SK-N-DZ (cell line): ENCODE measurements at regions not wholly inside any gene's neighbourhood (a gene's known extent, or its start where the extent isn't known, plus 50 kb on each side); places are given as distances from the start of the nearest gene placed in this dataset.
A peak's percentile ranks its signal among the peaks of the same experiment; 100 is the strongest.

Experiments used
- DNase-seq: peaks from one replicate; pipeline ENCODE4 v3.0.0-alpha.2; 2015; ENCODE audit warnings: low spot score

DNA sequence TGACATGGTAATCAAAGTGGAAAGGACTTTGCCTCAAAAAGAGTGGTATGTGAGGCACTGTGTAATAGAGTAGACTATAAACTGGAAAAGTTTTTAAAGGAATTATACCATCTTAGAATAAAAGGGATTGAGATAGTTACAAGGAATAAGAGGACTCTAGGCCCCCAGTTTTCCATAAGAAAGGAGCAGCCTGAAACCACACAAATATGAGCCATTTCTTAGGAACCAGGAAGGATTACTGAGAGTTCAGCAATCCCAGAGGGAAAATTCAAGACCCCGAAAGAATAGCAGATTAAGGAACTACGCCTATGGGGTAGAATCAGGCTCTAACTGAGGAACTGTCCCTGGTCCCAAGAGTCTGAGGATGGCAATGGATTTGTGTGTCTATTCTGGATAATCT lies 1213.3 kb downstream of the C4orf33 start:
- no peak for DNase-seq

DNA sequence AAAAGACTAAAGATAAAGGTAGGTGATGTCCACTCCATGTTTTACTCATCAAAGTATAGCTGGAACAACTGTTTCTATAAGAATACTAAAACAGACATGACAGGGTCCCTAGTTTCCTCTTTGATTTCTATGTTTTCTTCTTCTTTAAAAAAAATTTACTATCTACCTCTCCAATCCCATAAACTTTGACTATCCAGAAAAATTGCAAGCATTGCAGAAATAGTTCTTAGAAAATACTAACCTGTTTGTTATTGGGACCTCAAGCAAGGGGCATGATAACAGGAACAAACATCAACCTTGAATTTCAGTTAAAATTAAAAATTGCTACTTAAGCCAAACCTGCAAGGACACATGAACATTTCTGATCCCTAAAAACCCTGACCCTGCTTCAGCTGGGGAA lies 1226.5 kb downstream of the C4orf33 start:
- no peak for DNase-seq

DNA sequence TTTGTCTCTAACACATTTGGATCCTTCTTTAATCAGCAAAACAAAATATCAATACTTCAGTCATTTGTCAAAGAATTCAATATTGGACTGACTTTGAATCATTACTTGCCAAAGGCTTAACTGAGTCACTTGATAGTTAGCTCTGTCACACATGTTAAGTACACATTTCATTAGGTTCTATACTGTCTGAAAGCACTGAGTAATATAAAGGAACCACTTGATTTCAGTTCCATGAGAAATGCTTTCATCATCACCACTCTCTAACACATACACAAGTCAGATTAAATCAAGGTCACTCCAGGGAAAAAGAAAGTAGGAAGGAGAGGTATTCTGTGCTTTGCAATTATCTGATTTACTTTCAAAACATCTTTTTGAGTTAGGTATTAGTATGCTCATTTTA lies 1233.1 kb downstream of the C4orf33 start:
- DNase-seq = no peak

DNA sequence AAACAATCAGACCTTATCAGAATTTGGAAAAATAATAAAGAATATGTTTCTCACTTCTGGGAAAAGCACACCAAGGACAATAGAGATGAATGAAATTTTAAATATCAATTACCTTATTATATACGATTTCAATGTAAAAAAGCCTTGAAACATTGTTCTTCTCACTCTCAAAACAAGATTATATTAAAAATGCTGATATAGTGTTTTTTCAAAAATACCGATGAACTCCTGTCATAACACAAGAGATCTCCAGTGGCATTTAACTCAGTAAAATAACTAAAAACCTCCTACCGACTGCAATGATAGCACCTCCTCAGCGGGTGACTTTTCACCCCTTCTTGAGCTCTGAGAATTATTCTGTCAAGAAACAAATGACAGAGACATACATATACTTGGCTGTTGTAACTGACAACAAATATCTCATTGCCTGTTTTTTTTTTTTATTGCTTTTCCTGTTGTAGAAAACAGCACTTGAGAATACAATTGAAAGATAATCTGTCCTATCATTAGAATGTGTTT lies 1237.3 kb downstream of the C4orf33 start:
- DNase-seq = no peak

DNA sequence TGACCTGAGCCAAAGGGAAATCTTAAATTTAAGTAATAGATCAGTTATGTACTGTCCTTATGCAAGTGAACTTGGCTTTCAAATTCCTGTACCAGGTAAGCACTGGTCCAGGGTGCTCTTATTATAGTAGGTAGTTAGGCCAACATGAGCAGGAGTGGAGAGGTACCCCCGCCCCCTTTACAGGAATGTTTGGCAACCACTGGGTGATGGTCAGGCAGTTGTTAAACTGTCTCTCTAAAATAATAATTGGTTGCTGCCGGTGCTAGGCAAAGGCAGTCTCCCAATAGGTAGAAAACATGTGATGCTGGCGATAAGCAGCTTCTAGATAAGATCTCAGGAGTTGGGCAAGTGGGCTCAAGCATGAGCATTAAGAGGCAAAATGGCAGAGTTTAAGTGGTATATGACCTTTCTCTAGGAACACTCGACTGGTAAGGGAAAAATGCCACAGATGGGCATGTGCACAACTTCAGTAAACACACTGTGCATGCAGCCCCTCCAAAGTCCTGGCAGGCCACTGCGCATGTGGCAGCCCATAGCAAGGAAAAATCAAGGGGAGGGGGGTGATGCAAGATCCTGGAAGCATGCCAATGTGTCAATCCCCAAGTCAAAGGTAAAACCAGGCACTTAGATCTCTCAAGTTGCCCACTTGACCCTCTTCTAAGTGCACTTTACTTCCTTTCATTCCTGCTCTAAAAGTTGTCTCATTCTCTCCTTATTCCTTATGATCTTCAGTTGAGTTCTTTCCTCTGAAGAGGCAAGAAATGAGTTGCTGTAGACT lies 1239.7 kb downstream of the C4orf33 start:
- DNase-seq = no peak

DNA sequence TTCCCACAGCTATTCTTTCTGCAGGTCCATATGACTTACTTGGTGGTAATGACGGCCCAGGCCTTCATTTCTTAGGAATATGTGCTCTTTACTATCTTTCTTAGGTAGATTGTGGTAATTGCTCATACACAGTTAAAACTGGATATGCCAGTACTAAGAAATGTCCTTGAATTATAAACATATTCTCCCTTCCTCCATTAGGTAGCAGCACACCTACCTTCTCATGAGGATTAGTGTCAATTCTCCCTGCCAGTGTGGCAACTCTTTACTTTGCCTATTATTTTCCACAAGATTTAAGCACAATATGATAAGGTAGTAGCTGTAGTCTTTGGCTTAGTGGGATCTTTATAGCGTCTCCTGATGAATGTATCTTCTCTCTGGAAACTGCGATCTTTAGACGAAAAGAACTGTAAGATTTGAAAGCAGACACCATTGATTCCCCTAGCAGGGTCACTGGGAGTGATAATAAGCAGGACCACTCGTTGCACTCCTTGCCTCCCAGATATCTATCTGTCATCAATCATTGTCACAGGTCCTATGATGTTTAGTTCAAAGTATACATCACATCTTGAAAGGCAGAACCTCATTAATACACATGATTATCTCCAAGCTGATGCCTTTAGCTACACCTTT lies 1240.7 kb downstream of the C4orf33 start:
- DNase-seq = peak; percentile 66

DNA sequence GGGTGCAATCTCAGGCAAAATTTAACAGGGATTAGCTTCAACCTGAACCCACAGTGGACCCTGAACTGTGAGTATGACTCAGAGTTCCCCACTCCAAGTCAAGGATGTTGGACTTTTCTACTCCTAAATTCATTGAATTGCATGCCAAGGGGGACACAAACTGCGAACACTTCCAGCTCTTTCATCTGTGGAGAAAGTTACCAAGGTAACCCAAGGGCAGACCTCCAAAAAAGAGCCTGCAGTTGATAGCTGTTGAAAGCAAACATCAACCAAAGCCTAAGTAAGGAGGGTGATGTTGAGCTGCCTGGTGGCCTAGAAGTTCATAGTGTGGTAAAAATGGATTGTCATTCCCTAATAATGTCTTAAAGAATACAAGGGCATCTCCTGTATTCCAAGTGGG lies 1242.9 kb downstream of the C4orf33 start:
- DNase-seq = no peak

DNA sequence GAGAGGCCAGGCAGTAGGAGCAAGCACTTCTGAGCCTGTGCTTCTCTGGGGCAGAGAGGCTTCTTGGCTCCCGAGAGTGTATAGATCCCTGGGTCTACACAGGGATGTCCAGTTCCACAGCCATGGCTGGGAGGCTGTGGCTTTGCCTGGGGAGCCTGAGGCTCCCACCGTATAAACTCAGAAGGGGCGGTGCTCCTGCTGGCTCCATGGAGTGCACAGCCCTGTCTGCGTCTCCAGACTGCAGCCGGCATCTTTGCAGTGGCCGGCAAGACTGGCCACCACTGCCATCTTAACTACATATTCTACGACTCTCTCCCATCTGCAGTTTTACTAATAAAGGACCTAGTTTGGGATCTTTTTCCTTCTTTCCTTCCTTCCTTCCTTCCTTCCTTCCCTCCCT lies 1253.8 kb downstream of the C4orf33 start:
- DNase-seq = no peak

DNA sequence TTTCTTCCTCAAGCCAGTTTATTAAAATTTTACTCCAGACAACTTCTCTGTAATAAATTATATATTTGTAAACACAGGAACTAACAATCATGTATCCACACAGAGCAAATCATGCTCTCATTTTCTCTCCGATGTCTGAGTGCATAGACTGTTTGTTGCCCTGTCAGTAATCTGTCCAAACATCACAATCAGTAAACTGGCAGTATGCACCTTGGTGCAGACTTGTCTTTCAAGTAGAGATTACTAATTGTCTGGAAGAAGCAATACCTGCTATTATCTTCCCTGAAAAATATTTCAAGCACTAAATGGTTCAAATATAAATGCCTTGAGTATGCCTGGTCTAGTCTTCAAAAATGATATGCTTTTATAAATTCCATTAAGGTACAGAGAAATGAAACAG lies 1260.9 kb downstream of the C4orf33 start:
- DNase-seq = no peak

DNA sequence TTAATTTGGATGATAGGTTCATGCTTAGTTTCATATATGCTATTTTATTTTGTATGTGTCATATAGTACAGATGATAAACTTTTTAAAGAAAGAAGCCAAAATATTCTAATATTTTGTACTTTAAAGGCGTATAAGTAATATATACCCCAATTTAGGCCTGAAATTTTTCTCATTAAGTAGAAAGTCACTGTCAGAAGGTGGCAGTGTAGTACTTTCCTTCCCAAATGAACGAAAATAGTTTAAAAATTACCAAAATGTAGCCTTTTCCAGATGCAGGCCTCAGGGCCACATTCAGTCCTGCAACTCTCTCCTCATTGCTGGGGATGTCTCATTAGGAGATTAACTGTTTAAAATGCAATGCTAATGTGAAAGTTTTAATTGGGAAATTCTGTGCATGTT lies 1263.6 kb downstream of the C4orf33 start:
- DNase-seq = peak; percentile 11

DNA sequence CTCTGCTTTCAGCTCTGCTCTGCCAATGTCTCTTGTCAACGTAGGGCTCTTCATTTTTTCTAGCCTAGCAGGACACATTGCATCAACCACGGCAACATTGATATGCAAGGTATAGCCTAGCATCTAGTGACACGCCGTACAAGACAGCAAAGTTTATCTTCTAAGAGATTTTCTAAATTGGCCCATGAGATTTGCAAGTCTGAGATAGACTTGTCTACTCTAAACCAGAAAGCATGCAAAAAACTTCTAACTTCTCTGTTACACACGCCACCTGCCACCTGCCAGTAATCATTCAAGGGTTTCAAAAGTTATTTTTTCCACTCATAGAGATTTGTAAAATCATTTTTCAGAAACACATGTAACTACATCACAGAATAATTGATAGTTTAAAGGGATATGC lies 1265.7 kb downstream of the C4orf33 start:
- no peak for DNase-seq

DNA sequence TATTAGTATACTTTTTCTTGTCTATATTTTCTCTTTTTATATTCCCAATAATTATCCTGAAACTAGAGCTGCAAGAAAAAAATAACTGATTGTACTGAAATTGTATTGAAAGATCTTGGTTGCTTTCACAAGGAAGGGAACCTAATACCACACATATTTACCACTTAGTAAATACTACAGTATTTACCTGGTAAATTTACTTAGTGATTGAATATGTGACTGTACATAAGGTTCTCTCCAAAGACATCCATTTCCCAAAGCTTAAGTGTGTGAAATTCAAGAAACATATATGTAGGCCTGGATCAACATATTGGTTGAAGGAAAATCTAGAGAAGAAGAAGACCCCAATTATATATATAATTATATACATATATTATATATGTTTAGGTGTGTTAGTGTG lies 1272.7 kb downstream of the C4orf33 start:
- no peak for DNase-seq

DNA sequence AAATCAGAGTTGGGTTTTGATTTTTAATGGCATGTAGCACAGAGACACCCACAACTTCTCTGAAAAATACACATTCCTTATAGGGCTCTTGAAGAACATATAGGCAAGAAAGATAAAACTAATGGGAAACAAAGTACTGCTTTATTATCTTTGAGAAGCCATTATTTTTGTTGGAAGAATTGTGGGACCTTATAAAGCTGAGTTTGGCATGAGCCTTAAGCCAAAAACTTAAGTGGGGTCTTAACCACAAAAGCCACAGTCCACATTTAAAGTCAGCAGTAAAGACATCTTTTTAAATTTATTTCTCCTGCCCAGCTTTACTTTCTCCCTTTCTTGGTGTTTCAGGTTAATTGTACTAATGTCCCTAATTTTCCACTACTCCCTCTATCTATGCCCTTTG lies 1297.3 kb downstream of the C4orf33 start:
- DNase-seq = no peak

DNA sequence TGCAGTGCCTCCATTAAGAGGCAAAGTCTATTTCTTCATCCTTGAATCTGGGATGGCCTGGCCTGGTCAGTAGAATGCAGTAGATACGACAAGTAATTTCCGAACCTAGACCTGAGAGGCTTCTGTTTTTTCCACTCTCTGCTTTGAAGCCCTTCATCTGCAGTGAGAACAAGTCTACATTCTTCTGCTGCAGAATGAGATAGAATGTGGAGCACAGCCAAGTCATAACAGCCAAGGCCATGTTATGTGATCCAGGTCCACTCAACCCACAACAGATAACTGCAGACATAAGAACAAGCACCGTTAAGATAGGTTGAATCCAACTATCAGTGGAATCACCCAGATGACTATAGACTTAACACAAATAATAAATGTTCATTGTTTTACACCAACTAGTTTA lies 1297.7 kb downstream of the C4orf33 start:
- DNase-seq = no peak

DNA sequence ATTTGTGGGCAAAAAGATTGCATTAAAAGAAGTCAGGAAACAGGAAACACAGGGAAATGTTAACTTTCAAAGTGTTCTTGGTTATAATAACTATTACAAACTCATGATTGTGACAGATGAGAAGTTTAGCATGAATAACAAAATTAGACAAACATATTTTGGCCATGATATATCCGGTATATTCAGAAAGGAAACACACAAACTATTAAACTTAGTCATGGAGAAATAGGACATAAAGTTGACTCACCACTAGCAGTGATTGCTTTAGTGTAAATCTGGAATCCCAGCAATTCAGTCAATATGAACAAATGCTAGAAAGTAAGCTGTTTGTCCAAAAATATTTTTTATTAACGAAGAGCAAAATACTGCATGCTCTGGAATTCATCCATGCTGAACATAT lies 1299.9 kb downstream of the C4orf33 start:
- no peak for DNase-seq

DNA sequence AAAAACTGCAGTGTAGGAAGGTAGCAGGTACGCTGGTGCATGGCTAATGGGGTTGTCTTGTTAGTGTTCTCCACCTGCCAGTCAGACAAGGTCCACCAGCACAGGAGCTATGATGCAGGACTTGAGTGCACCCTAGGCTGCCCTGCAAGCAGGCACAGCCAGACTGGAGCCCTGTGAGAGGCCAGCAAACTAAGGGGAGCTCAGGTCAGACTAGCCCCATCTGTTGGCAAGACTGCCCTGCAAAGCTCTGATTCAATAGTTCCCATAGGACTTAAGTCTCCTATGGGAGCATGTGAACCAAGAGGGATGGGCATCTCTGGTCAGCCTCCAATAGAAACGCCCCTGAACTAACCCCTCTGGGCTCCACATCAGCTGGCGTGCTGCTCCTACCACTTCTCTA lies 1307.3 kb downstream of the C4orf33 start:
- no peak for DNase-seq

DNA sequence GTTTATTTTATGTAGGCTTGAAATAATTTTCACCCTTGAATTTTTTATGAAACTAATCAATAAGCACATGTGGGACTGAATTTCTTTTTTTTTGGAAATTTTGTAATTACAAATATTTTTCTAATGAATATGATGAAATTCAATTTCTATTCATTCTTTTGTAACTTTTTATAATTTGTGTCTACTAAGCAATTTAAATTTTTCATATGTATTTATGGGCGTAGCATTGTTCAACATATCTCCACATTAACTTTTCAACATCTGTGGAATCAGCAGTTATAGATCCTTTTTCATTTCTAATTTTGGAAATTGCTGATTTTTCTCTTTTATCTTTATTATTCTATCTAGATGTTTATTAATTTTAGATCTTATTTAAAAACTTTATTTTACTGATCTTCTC lies 1320.3 kb downstream of the C4orf33 start:
- DNase-seq = no peak

DNA sequence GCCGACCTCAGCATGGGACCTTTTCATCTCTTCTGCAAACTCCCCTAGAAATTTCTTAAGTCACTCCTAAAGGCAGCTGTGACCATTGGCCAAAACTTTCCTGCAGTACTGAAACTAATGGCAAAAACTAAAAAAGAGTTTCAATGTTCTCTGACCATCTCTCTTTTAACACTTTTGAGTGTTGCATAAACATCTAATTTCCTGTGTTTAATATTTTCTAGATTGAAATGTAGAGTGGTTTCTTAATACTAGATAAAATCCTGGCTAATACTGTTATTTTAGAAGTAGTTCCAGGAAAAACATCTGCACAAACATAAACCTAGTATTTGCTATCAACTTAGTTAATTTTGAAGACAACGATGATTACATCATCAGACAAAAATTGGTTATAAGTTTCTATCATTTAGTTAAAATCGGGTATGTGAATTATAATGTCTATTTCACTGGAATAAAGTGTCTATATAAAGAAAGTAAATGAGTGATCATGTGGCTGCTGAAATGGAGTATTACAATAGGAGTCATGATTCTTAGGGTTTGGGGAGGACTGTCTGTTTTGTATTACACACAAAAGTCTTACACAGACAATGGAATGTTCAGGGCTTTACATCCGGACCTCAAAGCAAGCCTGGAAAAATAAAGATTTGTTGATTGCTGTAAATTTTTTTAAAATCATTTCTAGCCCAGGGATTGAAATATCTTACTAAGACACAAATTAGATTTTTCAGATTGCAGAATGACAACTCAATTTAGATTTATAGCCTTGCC lies 1323.4 kb downstream of the C4orf33 start:
- no peak for DNase-seq

DNA sequence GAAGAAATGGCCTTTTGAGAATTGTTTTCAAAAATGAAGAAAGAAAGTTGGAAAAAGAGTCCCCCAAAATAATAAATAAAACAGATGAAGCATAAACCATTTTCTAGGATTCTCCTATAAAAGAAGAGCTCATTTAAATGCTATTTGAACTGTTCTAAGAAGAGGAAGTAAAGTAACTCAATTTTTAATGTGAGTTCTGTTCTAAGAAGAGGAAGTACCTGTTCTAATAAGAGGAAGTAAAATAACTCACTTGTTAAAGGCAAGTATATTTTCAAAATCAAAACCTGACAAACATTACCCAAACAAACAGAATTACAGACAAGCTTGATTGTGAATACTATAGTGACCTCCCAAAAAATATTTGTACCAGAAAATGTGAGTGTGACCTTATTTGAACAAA lies 1326.3 kb downstream of the C4orf33 start:
- DNase-seq = no peak

DNA sequence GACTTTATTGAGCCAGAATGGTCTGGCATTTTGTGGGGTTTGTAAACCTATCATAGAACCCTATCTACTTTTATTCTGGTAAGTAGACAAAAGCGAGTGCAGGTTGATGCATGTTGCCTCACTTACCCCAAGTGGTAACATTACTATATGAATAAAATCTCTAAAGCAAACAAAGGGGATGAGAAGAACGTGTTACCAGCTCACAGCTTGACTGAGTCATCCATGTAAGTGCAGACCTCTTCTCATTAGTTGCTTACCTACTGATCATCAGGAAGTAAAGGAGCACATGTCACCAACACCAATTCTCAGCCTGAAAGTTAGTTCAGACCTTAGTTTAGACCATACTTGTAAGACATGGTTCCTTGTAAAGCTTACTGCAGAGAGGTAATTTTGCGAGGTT lies 1328.3 kb downstream of the C4orf33 start:
- no peak for DNase-seq

DNA sequence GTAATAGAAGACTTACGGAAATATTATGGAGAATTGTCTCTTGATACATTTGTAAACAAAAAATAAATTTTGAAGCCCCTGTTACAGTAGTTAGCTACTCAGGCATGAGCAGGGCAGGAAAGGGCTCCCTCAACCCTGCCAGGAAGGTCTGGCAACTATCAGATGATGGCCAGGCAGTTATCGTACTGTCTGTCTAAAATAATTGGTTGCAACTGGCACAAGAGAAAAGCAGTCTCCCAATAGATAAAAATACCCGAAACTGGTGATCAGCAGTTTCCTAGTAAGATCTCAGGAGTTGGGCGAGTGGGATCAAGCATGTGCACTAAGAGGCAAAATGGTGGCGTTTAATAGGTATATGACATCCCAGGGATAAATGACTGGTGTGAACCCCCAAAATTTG lies 1336.3 kb downstream of the C4orf33 start:
- DNase-seq = peak; percentile 38

DNA sequence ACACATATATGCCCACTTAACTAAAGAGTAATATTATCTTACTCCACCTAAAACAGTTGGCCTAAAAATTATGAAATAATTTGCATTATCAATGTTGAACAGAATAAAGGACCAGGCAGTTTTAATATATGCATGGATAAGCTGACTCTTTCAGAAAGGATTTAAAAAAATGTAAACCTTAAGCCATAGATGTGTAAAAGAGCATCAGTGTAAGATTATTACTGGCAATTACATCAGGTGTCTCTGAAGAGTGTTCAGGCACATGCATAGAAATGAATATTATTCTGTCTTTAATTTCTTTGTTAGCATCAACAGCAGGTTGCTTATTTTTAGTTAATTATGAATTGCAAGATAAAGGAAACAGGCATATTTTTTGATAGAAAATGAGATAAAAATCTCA lies 1353.8 kb downstream of the C4orf33 start:
- DNase-seq = no peak

DNA sequence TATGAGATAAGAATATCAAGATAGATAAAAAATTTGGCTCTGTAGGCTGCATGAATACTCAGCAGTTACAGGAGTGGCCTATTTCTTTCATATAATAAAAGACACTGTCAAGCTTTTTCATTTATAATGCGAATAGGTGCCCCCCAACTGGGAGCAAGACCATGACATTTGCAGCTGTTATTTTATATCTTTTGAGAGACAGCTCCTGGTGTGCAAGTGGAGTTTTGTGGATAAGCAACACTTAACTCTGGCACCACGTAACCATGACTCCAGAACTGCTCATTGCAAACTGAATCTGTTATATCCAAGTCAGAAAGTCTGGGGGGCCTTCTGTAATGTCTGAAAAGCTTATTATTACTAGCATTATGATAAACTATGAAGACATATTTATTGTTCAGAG lies 1372.4 kb downstream of the C4orf33 start:
- no peak for DNase-seq
